ENCODE measurements at regions not wholly inside any gene's neighbourhood (a gene's known extent, or its start where the extent isn't known, plus 50 kb on each side); places are given as distances from the start of the nearest gene placed in this dataset.
"Not testable (repeated sequence)": the region's sequence is repeated elsewhere in the genome, so short reads cannot be mapped to it uniquely, and the experiment has no call there.

GRCh38 chr2:59770651-59771050 is 782.8 kb downstream of the BCL11A start:
- no peak for DNase-seq

DNA sequence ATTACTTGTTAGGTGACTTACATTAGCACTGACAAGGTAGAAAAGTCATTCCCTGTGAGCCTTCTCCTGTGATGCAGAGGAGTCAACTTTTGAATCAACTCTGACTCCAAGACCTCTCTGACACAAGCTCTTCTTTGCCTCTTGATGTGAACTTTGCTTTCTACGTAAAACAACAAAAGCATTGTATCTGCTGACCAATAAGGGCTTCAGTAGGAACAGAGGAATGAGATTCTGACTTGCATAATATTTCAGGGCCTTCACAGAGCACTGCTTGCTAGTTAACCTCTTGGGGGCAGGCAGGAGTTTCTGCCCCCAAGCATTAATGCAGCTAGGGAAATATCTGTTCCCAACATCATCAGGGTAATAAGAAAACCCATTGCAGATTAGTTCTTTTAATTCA is 791.5 kb downstream of the BCL11A start:
- DNase-seq, result no peak

- DNase-seq, result no peak
Measured at GRCh38 chr2:59756150-59756549, 797.3 kb downstream of the BCL11A start.

- no peak for DNase-seq
Measured at GRCh38 chr2:59754011-59754735, 799.3 kb downstream of the BCL11A start.

GRCh38 chr2:59752512-59752911 is 800.9 kb downstream of the BCL11A start:
- no peak for DNase-seq

GRCh38 chr2:59752071-59752470 is 801.4 kb downstream of the BCL11A start:
- no peak for DNase-seq

- not testable (repeated sequence) for DNase-seq
Measured at GRCh38 chr2:59751214-59751613, 802.2 kb downstream of the BCL11A start.

DNA sequence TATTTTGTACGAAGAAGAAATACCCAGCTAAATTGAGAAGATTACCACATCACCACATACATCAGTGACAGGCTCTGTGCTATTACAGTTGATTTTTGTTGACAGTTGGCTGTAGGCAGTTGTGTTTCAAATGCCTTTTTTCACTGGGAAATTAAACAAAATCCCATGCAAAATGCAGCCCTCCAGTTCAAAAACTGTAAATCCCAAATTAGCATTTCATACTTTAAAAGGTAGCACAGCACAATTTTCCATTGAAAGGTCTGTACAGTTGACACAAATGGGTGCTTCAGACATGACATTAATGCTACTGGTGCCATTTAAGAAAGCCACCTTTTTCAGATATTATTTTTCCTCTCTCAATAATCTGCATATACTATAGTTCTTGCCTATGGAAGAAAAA is 807.2 kb downstream of the BCL11A start:
- DNase-seq, result no peak

DNA sequence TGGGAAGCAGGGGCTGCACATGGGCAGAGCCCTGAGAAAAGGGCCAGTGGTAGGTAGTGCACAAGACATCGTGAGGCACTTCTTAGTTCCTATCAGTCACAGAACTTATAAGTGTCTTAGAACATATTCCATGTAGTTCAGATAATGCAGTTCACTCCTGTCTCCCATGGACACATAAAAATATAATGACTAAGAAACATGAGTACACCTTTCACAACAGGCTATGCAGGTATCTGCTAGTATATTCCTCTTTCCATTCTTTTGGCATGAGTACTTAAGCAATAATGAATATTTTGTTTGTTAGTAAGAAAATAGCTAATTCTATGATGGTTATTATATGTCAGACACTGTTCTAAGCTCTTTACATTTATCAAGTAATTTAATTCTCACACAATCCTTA is 808.4 kb downstream of the BCL11A start:
- no peak for DNase-seq

GRCh38 chr2:59744436-59744835 is 809.0 kb downstream of the BCL11A start:
- no peak for DNase-seq

DNA sequence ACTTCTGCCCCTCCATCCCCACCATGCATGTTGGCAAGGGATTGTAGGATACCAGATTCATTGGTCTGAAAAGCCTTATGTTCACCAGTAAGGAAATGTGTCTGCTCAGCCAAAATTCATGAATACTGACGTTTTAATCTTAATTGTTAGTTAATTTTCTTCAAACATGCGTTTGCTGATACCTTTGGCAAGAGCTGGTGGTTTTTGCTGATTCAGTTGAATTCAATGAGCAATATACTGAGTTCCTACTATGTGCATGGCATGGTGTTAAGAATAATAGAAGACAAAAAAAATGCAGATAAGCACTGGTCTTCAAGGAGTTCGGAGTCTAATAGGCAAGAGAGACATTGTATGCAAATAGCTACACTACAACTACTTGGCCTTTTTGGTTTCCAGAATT is 811.6 kb downstream of the BCL11A start:
- DNase-seq, result no peak

- no peak for DNase-seq
Measured at GRCh38 chr2:59739166-59739565, 814.3 kb downstream of the BCL11A start.

GRCh38 chr2:59737299-59737698 is 816.2 kb downstream of the BCL11A start:
- DNase-seq, result no peak

GRCh38 chr2:59734743-59735142 is 818.7 kb downstream of the BCL11A start:
- DNase-seq, result no peak

DNA sequence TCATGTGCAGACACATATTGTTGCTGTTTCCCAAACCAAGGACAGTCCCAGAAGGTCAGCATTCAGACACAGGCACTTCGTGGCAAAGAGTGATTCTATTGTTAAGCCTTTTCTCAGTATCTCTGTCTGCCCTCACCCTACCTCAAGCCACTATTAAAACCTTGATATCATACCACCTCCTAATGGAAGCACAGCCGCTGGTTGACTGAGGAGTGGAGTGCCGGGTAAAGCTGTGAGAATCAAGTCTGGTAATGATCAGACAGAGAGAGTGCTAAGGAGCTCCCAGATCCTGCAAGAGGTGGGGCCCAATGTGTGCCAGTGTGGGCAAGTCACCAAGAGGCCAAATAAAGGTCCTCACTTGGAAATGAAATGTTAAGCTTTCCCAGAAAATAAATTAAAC is 819.5 kb downstream of the BCL11A start:
- DNase-seq, result no peak

GRCh38 chr2:59733567-59733930 is 819.9 kb downstream of the BCL11A start:
- no peak for DNase-seq

DNA sequence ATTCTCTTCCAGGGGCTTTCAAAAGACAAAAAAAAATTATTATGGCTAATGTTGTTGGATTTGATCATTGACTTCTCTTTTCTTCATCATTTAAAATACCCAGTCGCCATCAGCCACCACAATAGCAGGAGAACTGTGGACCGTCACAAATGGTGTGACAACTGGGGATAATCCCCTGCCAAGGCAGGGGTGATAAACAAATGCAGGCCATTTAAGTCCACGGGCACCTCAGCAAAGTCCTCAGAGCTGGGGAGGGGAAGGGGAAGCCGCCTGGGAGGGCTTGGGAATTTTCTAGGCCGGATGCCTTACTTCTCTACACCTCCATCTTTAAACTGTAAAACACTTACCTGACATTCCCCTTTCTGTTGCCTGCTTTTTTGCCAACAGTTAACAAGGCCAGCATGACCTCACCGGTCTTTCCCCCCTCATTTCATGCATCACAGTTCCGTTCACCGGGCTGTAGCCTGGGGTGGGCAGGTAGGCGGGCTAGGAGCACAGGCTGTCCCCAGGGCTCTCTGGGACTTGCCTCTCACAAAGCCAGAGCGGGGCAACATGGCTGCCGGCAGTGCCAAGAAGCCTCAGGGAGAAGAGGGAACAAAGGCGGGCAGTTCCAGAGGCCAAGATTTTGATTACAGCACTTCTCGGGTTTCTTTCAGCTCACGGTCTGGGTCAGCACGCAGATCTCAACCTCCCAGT is 820.4 kb downstream of the BCL11A start:
- no peak for DNase-seq

- DNase-seq, result no peak
Measured at GRCh38 chr2:59727121-59727590, 826.3 kb downstream of the BCL11A start.

DNA sequence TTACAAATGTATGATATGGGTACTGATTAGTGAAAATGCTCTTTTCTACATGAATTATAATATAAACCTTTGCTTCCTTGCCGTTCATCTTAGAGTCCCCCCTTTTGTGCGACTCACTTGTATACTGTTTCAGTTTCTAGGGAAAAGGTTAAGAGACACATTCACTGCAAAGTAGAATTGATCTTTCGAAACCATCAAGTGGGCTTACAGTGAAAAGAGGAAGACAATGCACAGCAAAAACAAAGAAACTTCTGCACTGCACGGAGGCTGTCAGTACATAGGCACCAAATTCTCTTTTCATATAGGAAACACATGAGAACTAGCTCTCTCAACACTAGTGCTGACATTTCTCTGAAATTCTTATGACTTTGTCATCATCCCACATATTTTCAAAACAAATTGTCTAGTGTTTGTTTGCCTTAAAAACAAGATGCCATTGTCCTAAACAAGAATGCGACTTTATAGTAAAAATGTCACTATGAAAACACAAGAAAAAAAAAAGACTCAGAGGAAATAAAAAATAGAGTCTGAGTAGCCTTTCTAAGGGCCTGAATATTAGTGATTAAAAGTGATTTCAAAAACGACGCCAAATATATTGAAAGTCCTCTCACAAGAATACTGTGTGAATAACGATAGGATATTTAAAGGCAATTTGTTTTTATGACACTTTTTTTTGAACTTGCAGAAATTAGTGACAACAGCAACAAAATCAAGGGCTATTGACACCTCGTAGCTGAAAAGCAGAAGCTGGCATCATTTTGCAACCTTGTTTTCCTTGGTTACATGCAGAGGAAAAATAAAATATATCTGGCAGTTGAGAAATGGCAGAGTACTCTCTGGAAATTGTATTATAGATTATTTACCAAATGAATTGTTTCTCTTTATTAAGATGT is 827.0 kb downstream of the BCL11A start:
- no peak for DNase-seq

DNA sequence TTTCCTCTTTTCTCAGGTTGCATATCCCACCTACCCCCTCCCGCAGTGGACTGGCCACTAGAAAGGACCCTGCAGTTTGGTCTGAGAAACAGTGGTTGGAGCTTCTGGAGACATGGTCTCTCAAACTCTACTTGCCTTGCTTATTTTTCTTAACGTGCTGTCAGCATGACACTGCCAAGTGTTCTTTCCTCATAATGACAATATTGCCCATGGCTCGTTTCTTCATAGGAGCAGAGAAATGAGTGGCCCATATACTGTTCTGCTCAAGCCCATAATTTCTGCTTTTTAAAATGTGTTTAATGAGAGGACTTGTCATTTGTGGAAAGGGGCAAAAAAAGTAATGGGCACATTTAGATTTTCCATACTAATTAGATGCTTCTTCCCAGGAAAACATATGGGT is 828.7 kb downstream of the BCL11A start:
- no peak for DNase-seq

- no peak for DNase-seq
Measured at GRCh38 chr2:59720296-59720866, 833.1 kb downstream of the BCL11A start.

DNA sequence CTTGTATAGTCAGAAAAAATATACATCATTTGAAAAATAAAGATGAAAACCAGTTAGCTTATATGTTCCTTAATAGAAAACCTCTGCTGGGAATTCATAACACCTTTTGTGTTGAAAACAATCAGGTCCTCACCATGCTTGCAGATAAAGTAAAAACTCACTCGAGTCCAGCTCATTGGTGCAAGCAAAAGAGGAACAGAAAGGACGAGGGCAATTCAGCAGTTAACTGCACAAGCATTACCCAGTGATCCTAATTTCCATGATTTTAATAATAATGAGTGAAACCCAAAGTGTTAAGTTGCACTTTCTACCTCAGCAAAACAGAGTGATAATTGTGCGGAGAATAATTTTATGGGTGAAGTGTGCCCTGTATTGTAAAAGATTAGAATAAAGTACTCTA is 839.9 kb downstream of the BCL11A start:
- DNase-seq, result no peak

- no peak for DNase-seq
Measured at GRCh38 chr2:59711121-59711520, 842.3 kb downstream of the BCL11A start.
